A673 (cell line): ENCODE measurements at regions not wholly inside any gene's neighbourhood (a gene's known extent, or its start where the extent isn't known, plus 50 kb on each side); places are given as distances from the start of the nearest gene placed in this dataset.

Source experiments
- CTCF ChIP-seq: fragments of 300-800, 200-600 bp; sonication (generic); conservative IDR thresholded peaks from 2 replicates; pipeline ENCODE4 v1.5.1; 2017; ENCODE audit warnings: low read depth, mild to moderate bottlenecking, antibody characterized with exemption, low read length, moderate library complexity, mixed read lengths
- EZH2 ChIP-seq: fragments of 200-600 bp; sonication (generic); IDR thresholded peaks from 2 replicates; pipeline ENCODE4 v1.6.1; 2017; ENCODE audit warnings: borderline replicate concordance, low read depth, mild to moderate bottlenecking, mixed read lengths, antibody characterized with exemption, low read length; ENCODE audit not compliant: poor library complexity, severe bottlenecking

DNA sequence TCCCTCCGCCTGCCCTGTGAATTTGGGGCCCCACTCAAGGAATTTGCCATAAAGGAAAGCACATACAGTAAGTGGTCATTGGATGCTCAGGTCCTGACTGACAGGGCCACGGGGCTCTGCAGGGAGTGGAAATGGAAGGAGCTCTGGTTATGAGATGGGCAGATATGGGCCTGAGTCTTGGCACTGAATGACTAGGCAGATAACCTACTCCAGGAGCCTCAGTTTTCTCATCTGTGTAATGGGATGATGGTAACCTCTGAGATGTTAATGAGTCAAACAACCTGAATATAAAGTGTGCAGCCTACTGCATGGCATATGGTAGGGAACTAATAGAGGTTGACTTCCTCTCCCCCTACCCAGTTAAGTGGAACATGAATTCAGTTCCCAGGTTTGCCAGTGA is 56.4 kb upstream of the NAA20 start:
- no peak for TF ChIP-seq CTCF
- TF ChIP-seq EZH2 = no peak
